Tibial nerve (tissue), 3 donors: ENCODE measurements at regions not wholly inside any gene's neighbourhood (a gene's known extent, or its start where the extent isn't known, plus 50 kb on each side); places are given as distances from the start of the nearest gene placed in this dataset.

ENCODE experiments used
- POLR2A ChIP-seq, 2 donors: fragments of 450-650 bp; IDR thresholded peaks; one replicate each; pipeline ENCODE4 v1.6.1; 2017; ENCODE audit warnings: antibody characterized with exemption in 2 of 2, mild to moderate bottlenecking in 2 of 2, moderate library complexity in 2 of 2
- TF ChIP-seq, protein P1 (sequence below), 5 experiments: fragments of 200-600 bp in 3 of 5; fragments of 450-650 bp in 2 of 5; sonication (generic) in 3 of 5; IDR thresholded peaks; one replicate each; pipeline ENCODE4 v1.5.1; 2016 to 2019; ENCODE audit warnings: antibody characterized with exemption in 5 of 5, mild to moderate bottlenecking in 3 of 5, moderate library complexity in 2 of 5

DNA sequence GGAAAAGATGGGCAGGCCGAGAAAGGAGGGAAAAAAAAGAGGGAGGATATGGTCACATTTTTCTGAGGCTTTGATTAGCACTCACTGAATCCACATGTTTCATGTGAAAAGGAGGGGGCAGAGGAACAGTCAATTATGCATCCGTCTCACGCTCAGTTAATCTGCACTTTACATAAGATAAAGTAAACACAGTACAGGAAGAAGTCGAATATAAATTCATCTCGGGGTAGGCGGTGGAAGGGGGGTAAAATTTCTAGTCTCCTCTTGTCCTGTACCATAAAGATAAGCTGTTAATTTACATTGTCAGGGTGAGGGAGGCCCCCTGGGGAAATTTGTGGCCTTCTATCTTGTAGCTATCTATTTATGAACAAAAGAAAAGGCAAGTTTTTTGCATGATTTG is 73.1 kb upstream of the CES5A start:
- TF ChIP-seq, protein P1, sequence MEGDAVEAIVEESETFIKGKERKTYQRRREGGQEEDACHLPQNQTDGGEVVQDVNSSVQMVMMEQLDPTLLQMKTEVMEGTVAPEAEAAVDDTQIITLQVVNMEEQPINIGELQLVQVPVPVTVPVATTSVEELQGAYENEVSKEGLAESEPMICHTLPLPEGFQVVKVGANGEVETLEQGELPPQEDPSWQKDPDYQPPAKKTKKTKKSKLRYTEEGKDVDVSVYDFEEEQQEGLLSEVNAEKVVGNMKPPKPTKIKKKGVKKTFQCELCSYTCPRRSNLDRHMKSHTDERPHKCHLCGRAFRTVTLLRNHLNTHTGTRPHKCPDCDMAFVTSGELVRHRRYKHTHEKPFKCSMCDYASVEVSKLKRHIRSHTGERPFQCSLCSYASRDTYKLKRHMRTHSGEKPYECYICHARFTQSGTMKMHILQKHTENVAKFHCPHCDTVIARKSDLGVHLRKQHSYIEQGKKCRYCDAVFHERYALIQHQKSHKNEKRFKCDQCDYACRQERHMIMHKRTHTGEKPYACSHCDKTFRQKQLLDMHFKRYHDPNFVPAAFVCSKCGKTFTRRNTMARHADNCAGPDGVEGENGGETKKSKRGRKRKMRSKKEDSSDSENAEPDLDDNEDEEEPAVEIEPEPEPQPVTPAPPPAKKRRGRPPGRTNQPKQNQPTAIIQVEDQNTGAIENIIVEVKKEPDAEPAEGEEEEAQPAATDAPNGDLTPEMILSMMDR (IDR thresholded peaks at IDR 0.05): no peak
- no peak for TF ChIP-seq POLR2A (IDR thresholded peaks at IDR 0.05)
